Endothelial cell of umbilical vein (primary cell): ENCODE measurements at regions not wholly inside any gene's neighbourhood (a gene's known extent, or its start where the extent isn't known, plus 50 kb on each side); places are given as distances from the start of the nearest gene placed in this dataset.

Source experiments
- BruUV-seq: library from RNA; stranded (reverse); fragments of 400-500 nt; replicated peaks from 2 replicates; lab custom pipeline; 2021; lab: Mats Ljungman, UMichigan
- CTCF ChIA-PET: fragments of 300-600, 350-600 bp; sonication (Branson Sonifier 250); formaldehyde crosslinking; loops from one replicate; lab custom pipeline; 2021; ENCODE audit warnings: antibody characterized with exemption, inconsistent platforms; lab: Charles Lee
- POLR2A ChIA-PET: fragments of 300-600, 350-600 bp; sonication (Branson Sonifier 250); formaldehyde crosslinking; loops from one replicate; lab custom pipeline; 2021; ENCODE audit warnings: antibody characterized with exemption, inconsistent platforms; lab: Charles Lee
- DNase-seq: peaks from one replicate; pipeline ENCODE4 v3.0.0-alpha.2; 2011; ENCODE audit warnings: low read depth, low spot score
- FAIRE-seq: peaks from 2 replicates; lab custom pipeline; 2011; peaks lifted over from hg19 to GRCh38; lab: Jason Lieb, UNC
- H2AFZ ChIP-seq: 2 replicates; pipeline ENCODE4 v1.6.0; 2012; ENCODE audit warnings: low read depth, low read length, control low read depth, inconsistent platforms
- H3K27ac ChIP-seq: 2 replicates; pipeline ENCODE4 v1.5.1; 2011; ENCODE audit warnings: low read depth, mild to moderate bottlenecking, control low read depth, low read length, moderate library complexity; ENCODE audit not compliant: insufficient read depth
- H3K27me3 ChIP-seq, 2 experiments: 2 replicates each; pipeline versions ENCODE4 v1.6.0 to v1.6.1; 2011; ENCODE audit warnings: low read length in 2 of 2, mixed read lengths in 1 of 2; ENCODE audit not compliant: control insufficient read depth in 2 of 2, insufficient read depth in 2 of 2
- H3K36me3 ChIP-seq, 2 experiments: 2 replicates in 1 of 2; 3 replicates in 1 of 2; pipeline ENCODE4 v1.5.1; 2011; ENCODE audit warnings: low read length in 2 of 2, mild to moderate bottlenecking in 1 of 2, moderate library complexity in 1 of 2; ENCODE audit not compliant: control insufficient read depth in 2 of 2, insufficient read depth in 2 of 2; ENCODE audit errors: extremely low read depth in 1 of 2
- H3K4me1 ChIP-seq: 3 replicates; pipeline ENCODE4 v1.5.1; 2011; ENCODE audit warnings: mild to moderate bottlenecking, low read length; ENCODE audit not compliant: control insufficient read depth, insufficient read depth; ENCODE audit errors: extremely low read depth
- H3K4me2 ChIP-seq: 2 replicates; pipeline ENCODE4 v1.6.1; 2011; ENCODE audit warnings: low read length, control low read depth, mixed read lengths; ENCODE audit not compliant: insufficient read depth
- H3K4me3 ChIP-seq, 3 experiments: fragments of 200-600 bp in 1 of 3; sonication (generic), shearing (Covaris generic) in 1 of 3; replicated peaks in 1 of 3; 2 replicates each; pipeline ENCODE4 v1.5.1; 2011 to 2016; ENCODE audit warnings: control low read depth in 3 of 3, low read length in 3 of 3, mild to moderate bottlenecking in 2 of 3, inconsistent platforms in 1 of 3, low read depth in 1 of 3, moderate library complexity in 1 of 3; ENCODE audit not compliant: insufficient read depth in 1 of 3
- H3K79me2 ChIP-seq: 2 replicates; pipeline ENCODE4 v1.6.0; 2012; ENCODE audit warnings: low read length, inconsistent platforms; ENCODE audit not compliant: control insufficient read depth, insufficient read depth
- H3K9ac ChIP-seq: replicated peaks from 2 replicates; pipeline ENCODE3; 2011; ENCODE audit warnings: low read length, control low read depth; ENCODE audit not compliant: insufficient read depth; ENCODE audit errors: extremely low read depth
- H3K9me1 ChIP-seq: replicated peaks from 3 replicates; pipeline ENCODE4 v1.6.0; 2011; ENCODE audit warnings: mild to moderate bottlenecking, low read length; ENCODE audit not compliant: control insufficient read depth, insufficient read depth; ENCODE audit errors: extremely low read depth
- H3K9me3 ChIP-seq: replicated peaks from 2 replicates; pipeline ENCODE4 v1.5.1; 2012; ENCODE audit warnings: low read length, inconsistent platforms; ENCODE audit not compliant: control insufficient read depth, insufficient read depth
- H4K20me1 ChIP-seq: replicated peaks from 2 replicates; pipeline ENCODE3; 2011; ENCODE audit warnings: mild to moderate bottlenecking, low read length; ENCODE audit not compliant: control insufficient read depth, insufficient read depth; ENCODE audit errors: extremely low read depth
- EZH2 ChIP-seq: IDR thresholded peaks from 2 replicates; pipeline ENCODE4 v1.6.1; 2012; ENCODE audit warnings: borderline replicate concordance, low read depth, mild to moderate bottlenecking, moderate library complexity, low read length, inconsistent platforms; ENCODE audit not compliant: severe bottlenecking
- FOS ChIP-seq: IDR thresholded peaks from 2 replicates; pipeline ENCODE4 v1.6.1; 2011; ENCODE audit warnings: mild to moderate bottlenecking, low read length, moderate library complexity, borderline replicate concordance; ENCODE audit not compliant: insufficient read depth
- JUN ChIP-seq: IDR thresholded peaks from 2 replicates; pipeline ENCODE4 v1.6.1; 2011; ENCODE audit warnings: borderline replicate concordance, low read depth; ENCODE audit not compliant: insufficient read length, insufficient read depth
- MYC ChIP-seq: IDR thresholded peaks from one replicate; pipeline ENCODE4 v1.6.1; 2011; ENCODE audit warnings: mild to moderate bottlenecking, low read depth, low read length
- POLR2A ChIP-seq: IDR thresholded peaks from 2 replicates; pipeline ENCODE4 v1.6.1; 2012; ENCODE audit warnings: low read depth, mild to moderate bottlenecking, control low read depth, low read length
- POLR2AphosphoS5 ChIP-seq: IDR thresholded peaks from 2 replicates; pipeline ENCODE4 v1.6.1; 2012; ENCODE audit warnings: low read depth, mild to moderate bottlenecking, control low read depth, low read length, moderate library complexity; ENCODE audit not compliant: insufficient read depth
- dilution Hi-C: fragments of 300-500 bp; cut with MboI; formaldehyde crosslinking; loops from one replicate; pipeline ENCODE4 v1.15.0; 2019; ENCODE audit warnings: low sequenced_read_pairs; ENCODE audit not compliant: extremely low pct_ligation_motif_present
- intact Hi-C: fragments of 100-400 bp; cut with micrococcal nuclease; formaldehyde crosslinking; loops from one replicate; pipeline ENCODE4 v1.10.0; 2022
- TF ChIP-seq, protein P1 (sequence below): IDR thresholded peaks from 2 replicates; pipeline ENCODE4 v1.6.1; 2011; ENCODE audit not compliant: insufficient read depth, insufficient read length
- TF ChIP-seq, protein P2 (sequence below), 2 donors: IDR thresholded peaks; 1 replicate in 1 of 2; 2 replicates in 1 of 2; pipeline ENCODE4 v1.5.1; 2011; ENCODE audit warnings: low read length in 2 of 2, mild to moderate bottlenecking in 2 of 2, moderate library complexity in 2 of 2, control low read depth in 1 of 2, inconsistent platforms in 1 of 2, low read depth in 1 of 2; ENCODE audit not compliant: insufficient read depth in 1 of 2; ENCODE audit errors: extremely low read depth in 1 of 2

DNA sequence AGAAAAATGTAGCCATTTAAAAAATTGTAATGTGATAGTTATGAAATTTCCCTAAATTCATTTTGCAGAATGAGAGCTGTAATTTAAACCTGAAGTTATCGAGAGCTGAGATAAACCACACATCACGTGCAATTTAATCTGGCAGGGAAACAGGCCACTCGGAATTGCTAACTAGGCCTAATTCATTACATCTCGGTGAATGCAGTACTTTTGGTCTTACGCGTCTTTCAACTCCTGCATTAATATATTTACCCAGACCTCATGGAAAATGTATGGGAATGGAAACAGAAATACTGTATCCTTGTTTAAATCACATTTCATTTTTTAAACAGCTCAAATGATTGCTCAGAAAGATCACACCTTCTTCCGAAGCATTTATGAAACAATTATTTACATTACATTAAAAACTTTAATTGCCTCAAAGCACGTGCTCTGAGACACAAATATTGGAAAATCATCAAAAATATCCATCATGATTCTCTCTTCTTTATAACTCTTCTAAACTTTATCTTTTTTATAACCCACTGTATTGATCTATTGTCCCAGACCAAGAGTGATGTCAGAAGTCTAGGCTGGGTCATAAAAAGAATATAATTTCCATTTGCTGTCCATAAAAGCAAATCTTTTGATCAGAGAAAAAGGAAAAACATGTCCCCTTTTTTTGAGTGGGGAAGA is 111.7 kb upstream of the MYL2 start:
- dilution Hi-C loops, result no loop called here
- CTCF ChIA-PET, result no interaction called here
- DNase-seq (no peak), FAIRE-seq (no peak)
- H2AFZ ChIP-seq, result no peak overlapping the region
- H3K27me3 ChIP-seq, result peaks cover 54 to 69% of the 10 kb centered on the region in 2 experiments
- no peaks in the 10 kb centered on the region for H3K36me3 ChIP-seq
- no peaks in the 10 kb centered on the region for H3K4me1 ChIP-seq
- no peaks in the 10 kb centered on the region for H4K20me1 ChIP-seq
- H3K27ac ChIP-seq, result no peak overlapping the region
- POLR2A ChIA-PET, result no interaction called here
- no peaks in the 10 kb centered on the region for H3K79me2 ChIP-seq
- H3K9ac ChIP-seq, result no peak overlapping the region
- intact Hi-C loops, result no loop called here
- TF ChIP-seq POLR2AphosphoS5 (no peak), EZH2 (no peak), POLR2A (no peak), JUN (no peak), FOS (no peak), MYC (no peak)
- TF ChIP-seq, protein P1, sequence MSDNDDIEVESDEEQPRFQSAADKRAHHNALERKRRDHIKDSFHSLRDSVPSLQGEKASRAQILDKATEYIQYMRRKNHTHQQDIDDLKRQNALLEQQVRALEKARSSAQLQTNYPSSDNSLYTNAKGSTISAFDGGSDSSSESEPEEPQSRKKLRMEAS, result no peak
- TF ChIP-seq, protein P2, sequence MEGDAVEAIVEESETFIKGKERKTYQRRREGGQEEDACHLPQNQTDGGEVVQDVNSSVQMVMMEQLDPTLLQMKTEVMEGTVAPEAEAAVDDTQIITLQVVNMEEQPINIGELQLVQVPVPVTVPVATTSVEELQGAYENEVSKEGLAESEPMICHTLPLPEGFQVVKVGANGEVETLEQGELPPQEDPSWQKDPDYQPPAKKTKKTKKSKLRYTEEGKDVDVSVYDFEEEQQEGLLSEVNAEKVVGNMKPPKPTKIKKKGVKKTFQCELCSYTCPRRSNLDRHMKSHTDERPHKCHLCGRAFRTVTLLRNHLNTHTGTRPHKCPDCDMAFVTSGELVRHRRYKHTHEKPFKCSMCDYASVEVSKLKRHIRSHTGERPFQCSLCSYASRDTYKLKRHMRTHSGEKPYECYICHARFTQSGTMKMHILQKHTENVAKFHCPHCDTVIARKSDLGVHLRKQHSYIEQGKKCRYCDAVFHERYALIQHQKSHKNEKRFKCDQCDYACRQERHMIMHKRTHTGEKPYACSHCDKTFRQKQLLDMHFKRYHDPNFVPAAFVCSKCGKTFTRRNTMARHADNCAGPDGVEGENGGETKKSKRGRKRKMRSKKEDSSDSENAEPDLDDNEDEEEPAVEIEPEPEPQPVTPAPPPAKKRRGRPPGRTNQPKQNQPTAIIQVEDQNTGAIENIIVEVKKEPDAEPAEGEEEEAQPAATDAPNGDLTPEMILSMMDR (IDR thresholded peaks at IDR 0.05; ENCODE audit: extremely low read depth in 1 of 2, insufficient read depth in 1 of 2, low read depth in 1 of 2, low read length in 2 of 2), result no peak
- H3K9me3 ChIP-seq, result no peaks in the 10 kb centered on the region
- no peak overlapping the region for H3K4me3 ChIP-seq
- no peak overlapping the region for H3K4me2 ChIP-seq
- H3K9me1 ChIP-seq, result no peaks in the 10 kb centered on the region
- no TSS peak for BruUV-seq
